CD14-positive monocyte (primary cell): ENCODE measurements at regions not wholly inside any gene's neighbourhood (a gene's known extent, or its start where the extent isn't known, plus 50 kb on each side); places are given as distances from the start of the nearest gene placed in this dataset.

ENCODE experiments used
- DNase-seq, 3 donors: peaks; one replicate each; pipeline ENCODE4 v3.0.0-alpha.2; 2011 to 2022
- H2AFZ ChIP-seq: 2 replicates; pipeline ENCODE4 v1.6.0; 2012; ENCODE audit warnings: mild to moderate bottlenecking, low read depth, low read length, inconsistent platforms; ENCODE audit not compliant: insufficient read depth, poor library complexity, severe bottlenecking
- H3K27ac ChIP-seq, 2 donors: 1 replicate in 1 of 2; 2 replicates in 1 of 2; pipeline ENCODE4 v1.5.1; 2012 to 2013; ENCODE audit warnings: low read length in 2 of 2, control low read depth in 1 of 2, inconsistent platforms in 1 of 2, low read depth in 1 of 2, mild to moderate bottlenecking in 1 of 2
- H3K27me3 ChIP-seq, 2 donors: one replicate each; pipeline versions ENCODE4 v1.6.0 to v1.6.1; 2011 to 2013; ENCODE audit warnings: low read length in 2 of 2; ENCODE audit not compliant: control insufficient read depth in 2 of 2, insufficient read depth in 2 of 2
- H3K36me3 ChIP-seq, 2 donors: replicated peaks in 1 of 2; 1 replicate in 1 of 2; 2 replicates in 1 of 2; pipeline versions ENCODE4 v1.5.1 to v1.6.1; 2012 to 2013; ENCODE audit warnings: low read length in 2 of 2, control low read depth in 1 of 2, inconsistent platforms in 1 of 2, mild to moderate bottlenecking in 1 of 2; ENCODE audit not compliant: insufficient read depth in 2 of 2, control insufficient read depth in 1 of 2
- H3K4me1 ChIP-seq, 2 donors: 1 replicate in 1 of 2; 2 replicates in 1 of 2; pipeline versions ENCODE4 v1.5.1 to v1.6.1; 2012 to 2013; ENCODE audit warnings: low read length in 2 of 2, control low read depth in 1 of 2, inconsistent platforms in 1 of 2, mild to moderate bottlenecking in 1 of 2, moderate library complexity in 1 of 2; ENCODE audit not compliant: insufficient read depth in 2 of 2, control insufficient read depth in 1 of 2
- H3K4me2 ChIP-seq: replicated peaks from 2 replicates; pipeline ENCODE3; 2012; ENCODE audit warnings: low read length, moderate library complexity, mild to moderate bottlenecking; ENCODE audit not compliant: poor library complexity, severe bottlenecking; ENCODE audit errors: extremely low read depth
- H3K4me3 ChIP-seq, 3 experiments: fragments of 200-600 bp in 1 of 3; sonication (generic) in 1 of 3; replicated peaks in 1 of 3; 1 replicate in 2 of 3; 2 replicates in 1 of 3; pipeline ENCODE4 v1.5.1; 2011 to 2013; ENCODE audit warnings: low read length in 3 of 3, mild to moderate bottlenecking in 3 of 3, control low read depth in 2 of 3, low read depth in 2 of 3, inconsistent platforms in 1 of 3, moderate library complexity in 1 of 3
- H3K79me2 ChIP-seq: 2 replicates; pipeline ENCODE4 v1.6.0; 2012; ENCODE audit warnings: mild to moderate bottlenecking, control low read depth, inconsistent platforms, low read length, moderate library complexity; ENCODE audit not compliant: insufficient read depth
- H3K9ac ChIP-seq: 2 replicates; pipeline ENCODE4 v1.6.0; 2017; ENCODE audit warnings: low read length, mild to moderate bottlenecking; ENCODE audit not compliant: insufficient read depth, poor library complexity, severe bottlenecking
- H3K9me3 ChIP-seq, 2 donors: replicated peaks in 1 of 2; 1 replicate in 1 of 2; 2 replicates in 1 of 2; pipeline versions ENCODE4 v1.5.1 to v1.6.1; 2012 to 2013; ENCODE audit warnings: low read length in 2 of 2, control low read depth in 1 of 2; ENCODE audit not compliant: control insufficient read depth in 1 of 2, insufficient read depth in 1 of 2
- H4K20me1 ChIP-seq: 2 replicates; pipeline ENCODE4 v1.6.0; 2012; ENCODE audit warnings: mild to moderate bottlenecking, low read length, control low read depth, moderate library complexity; ENCODE audit not compliant: insufficient read depth
- H3K27ac Mint-ChIP-seq, 7 donors: one replicate each; pipeline ENCODE4 v1.8.0; 2020; ENCODE audit warnings: mild to moderate bottlenecking in 7 of 7, mixed read lengths in 7 of 7, moderate library complexity in 6 of 7, inconsistent platforms in 2 of 7
- H3K27me3 Mint-ChIP-seq, 3 donors: one replicate each; pipeline ENCODE4 v1.8.0; 2021 to 2022; ENCODE audit warnings: low read depth in 3 of 3, mild to moderate bottlenecking in 3 of 3, mixed read lengths in 3 of 3, moderate library complexity in 3 of 3, inconsistent platforms in 1 of 3
- H3K36me3 Mint-ChIP-seq, 2 donors: one replicate each; pipeline ENCODE4 v1.8.0; 2020; ENCODE audit warnings: mixed read lengths in 2 of 2, inconsistent platforms in 1 of 2, mild to moderate bottlenecking in 1 of 2
- H3K4me1 Mint-ChIP-seq: one replicate; pipeline ENCODE4 v1.8.0; 2020; ENCODE audit warnings: mild to moderate bottlenecking, mixed read lengths
- H3K4me3 Mint-ChIP-seq, 2 donors: one replicate each; pipeline ENCODE4 v1.8.0; 2020; ENCODE audit warnings: mild to moderate bottlenecking in 2 of 2, mixed read lengths in 2 of 2, moderate library complexity in 1 of 2
- H3K9me3 Mint-ChIP-seq, 7 donors: one replicate each; pipeline ENCODE4 v1.8.0; 2020 to 2022; ENCODE audit warnings: mixed read lengths in 7 of 7, mild to moderate bottlenecking in 6 of 7, moderate library complexity in 6 of 7, inconsistent platforms in 2 of 7
- WGBS: methylation state at CpG from one replicate; pipeline ENCODE4 v1.1.5; 2013; ENCODE audit warnings: missing lambda C conversion rate; ENCODE audit not compliant: insufficient coverage; 5-methylcytosine and 5-hydroxymethylcytosine counted together
- intact Hi-C, 2 donors: fragments of 100-400 bp; cut with micrococcal nuclease; formaldehyde crosslinking; loops; one replicate each; pipeline versions ENCODE4 v1.15.0 to v1.15.1; 2023
- TF ChIP-seq, protein P1 (sequence below): fragments of 200-600 bp; IDR thresholded peaks from one replicate; pipeline ENCODE4 v1.8.0; 2022; ENCODE audit warnings: antibody characterized with exemption, mild to moderate bottlenecking

- no peak overlapping the region for H3K9ac ChIP-seq
- H3K36me3 Mint-ChIP-seq: no peaks in the 10 kb centered on the region
- H3K36me3 ChIP-seq: no peaks in the 10 kb centered on the region
- no peak overlapping the region for H3K4me3 ChIP-seq
- TF ChIP-seq, protein P1, sequence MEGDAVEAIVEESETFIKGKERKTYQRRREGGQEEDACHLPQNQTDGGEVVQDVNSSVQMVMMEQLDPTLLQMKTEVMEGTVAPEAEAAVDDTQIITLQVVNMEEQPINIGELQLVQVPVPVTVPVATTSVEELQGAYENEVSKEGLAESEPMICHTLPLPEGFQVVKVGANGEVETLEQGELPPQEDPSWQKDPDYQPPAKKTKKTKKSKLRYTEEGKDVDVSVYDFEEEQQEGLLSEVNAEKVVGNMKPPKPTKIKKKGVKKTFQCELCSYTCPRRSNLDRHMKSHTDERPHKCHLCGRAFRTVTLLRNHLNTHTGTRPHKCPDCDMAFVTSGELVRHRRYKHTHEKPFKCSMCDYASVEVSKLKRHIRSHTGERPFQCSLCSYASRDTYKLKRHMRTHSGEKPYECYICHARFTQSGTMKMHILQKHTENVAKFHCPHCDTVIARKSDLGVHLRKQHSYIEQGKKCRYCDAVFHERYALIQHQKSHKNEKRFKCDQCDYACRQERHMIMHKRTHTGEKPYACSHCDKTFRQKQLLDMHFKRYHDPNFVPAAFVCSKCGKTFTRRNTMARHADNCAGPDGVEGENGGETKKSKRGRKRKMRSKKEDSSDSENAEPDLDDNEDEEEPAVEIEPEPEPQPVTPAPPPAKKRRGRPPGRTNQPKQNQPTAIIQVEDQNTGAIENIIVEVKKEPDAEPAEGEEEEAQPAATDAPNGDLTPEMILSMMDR: no peak
- H3K4me1 ChIP-seq: no peaks in the 10 kb centered on the region
- no peaks in the 10 kb centered on the region for H3K4me1 Mint-ChIP-seq
- peak in 1 of 3 donors; percentile 22 for DNase-seq
- H3K4me3 Mint-ChIP-seq: no peak overlapping the region
- H3K79me2 ChIP-seq: no peaks in the 10 kb centered on the region
- H3K4me2 ChIP-seq: no peak overlapping the region
- H3K9me3 ChIP-seq: peaks cover 0 to 17% of the 10 kb centered on the region in 2 donors
- H2AFZ ChIP-seq: no peak overlapping the region
- no peak overlapping the region for H3K27ac ChIP-seq
- intact Hi-C loops: no loop called here
- no peaks in the 10 kb centered on the region for H4K20me1 ChIP-seq
- H3K27ac Mint-ChIP-seq: no peak overlapping the region
- H3K9me3 Mint-ChIP-seq: peaks cover 9 to 31% (median 15%) of the 10 kb centered on the region in 7 donors
- H3K27me3 Mint-ChIP-seq: peaks cover 0 to 2% (median 0%) of the 10 kb centered on the region in 3 donors
- H3K27me3 ChIP-seq: no peaks in the 10 kb centered on the region
- no CpG with 5 or more reads among the region's 3 CpGs for WGBS
These were observed 112.3 kb upstream of the UXS1 start for GRCh38 chr2:106306387-106306786.

DNA sequence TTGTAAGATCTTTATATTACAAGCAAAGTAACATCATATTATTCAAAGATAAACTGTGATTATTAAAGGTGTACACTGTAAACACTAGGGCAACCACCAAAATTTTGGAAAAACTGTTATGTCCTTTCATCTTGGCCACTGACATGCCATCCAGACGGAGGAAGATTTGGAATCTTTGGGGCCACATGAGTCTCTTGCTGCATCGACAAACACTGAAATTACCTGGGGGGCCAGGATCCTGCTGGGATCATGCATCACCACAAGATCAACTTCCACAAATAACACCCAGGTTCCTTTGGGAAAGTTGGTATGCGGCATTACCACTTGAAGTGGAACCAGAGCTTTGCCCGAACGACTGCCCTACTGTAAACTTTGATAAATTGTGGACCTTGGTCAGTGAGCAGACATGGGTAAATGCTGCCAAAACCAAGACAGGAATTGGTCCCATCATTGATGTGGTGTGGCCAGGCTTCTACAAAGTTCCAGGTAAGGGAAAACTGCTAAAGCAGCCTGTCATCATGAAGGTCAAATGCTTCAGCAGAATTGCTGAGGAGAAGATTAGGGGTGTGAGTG, 110.6 kb upstream of the UXS1 start:
- H3K27me3 Mint-ChIP-seq: no peaks in the 10 kb centered on the region

More for the DNA sequence above, 110.6 kb upstream of the UXS1 start:
- Histone ChIP-seq H3K4me2 (no peak overlapping the region), H3K36me3 (no peaks in the 10 kb centered on the region), H4K20me1 (no peaks in the 10 kb centered on the region), H3K9me3 (peaks cover 0 to 5% of the 10 kb centered on the region in 2 donors), H3K27me3 (no peaks in the 10 kb centered on the region), H3K9ac (no peak overlapping the region), H3K27ac (no peak overlapping the region), H3K79me2 (no peaks in the 10 kb centered on the region), H2AFZ (no peak overlapping the region), H3K4me1 (no peaks in the 10 kb centered on the region), H3K4me3 (no peak overlapping the region)
- no peaks in the 10 kb centered on the region for H3K4me1 Mint-ChIP-seq
- WGBS: 96% methylated on average over 4 of the region's 5 CpGs
- intact Hi-C loops: no loop called here
- DNase-seq: no peak
- H3K4me3 Mint-ChIP-seq: no peak overlapping the region
- TF ChIP-seq, protein P1: no peak
- no peak overlapping the region for H3K27ac Mint-ChIP-seq
- peaks cover 3 to 20% (median 8%) of the 10 kb centered on the region in 7 donors for H3K9me3 Mint-ChIP-seq
- no peaks in the 10 kb centered on the region for H3K36me3 Mint-ChIP-seq
